Skeletal muscle satellite cell (primary cell): ENCODE measurements at regions not wholly inside any gene's neighbourhood (a gene's known extent, or its start where the extent isn't known, plus 50 kb on each side); places are given as distances from the start of the nearest gene placed in this dataset.

Experiments used
- H3K27me3 ChIP-seq: 2 replicates; pipeline ENCODE4 v1.7.0; 2013; ENCODE audit warnings: low read length; ENCODE audit not compliant: control insufficient read depth, insufficient read depth
- H3K36me3 ChIP-seq: 2 replicates; pipeline ENCODE4 v1.7.0; 2013; ENCODE audit warnings: mild to moderate bottlenecking, control low read depth, low read length; ENCODE audit not compliant: insufficient read depth
- H3K4me1 ChIP-seq: 2 replicates; pipeline ENCODE4 v1.7.0; 2013; ENCODE audit warnings: low read length; ENCODE audit not compliant: control insufficient read depth, insufficient read depth
- H3K4me2 ChIP-seq: 2 replicates; pipeline ENCODE4 v1.7.0; 2013; ENCODE audit warnings: mild to moderate bottlenecking, low read length
- H3K4me3 ChIP-seq: 2 replicates; pipeline ENCODE4 v1.7.0; 2013; ENCODE audit warnings: low read length
- H3K9ac ChIP-seq: 2 replicates; pipeline ENCODE4 v1.7.0; 2013; ENCODE audit warnings: mild to moderate bottlenecking, low read depth, low read length, moderate library complexity
- H3K9me3 ChIP-seq: replicated peaks from 2 replicates; pipeline ENCODE4 v1.7.0; 2013; ENCODE audit warnings: mild to moderate bottlenecking, control low read depth, low read length

DNA sequence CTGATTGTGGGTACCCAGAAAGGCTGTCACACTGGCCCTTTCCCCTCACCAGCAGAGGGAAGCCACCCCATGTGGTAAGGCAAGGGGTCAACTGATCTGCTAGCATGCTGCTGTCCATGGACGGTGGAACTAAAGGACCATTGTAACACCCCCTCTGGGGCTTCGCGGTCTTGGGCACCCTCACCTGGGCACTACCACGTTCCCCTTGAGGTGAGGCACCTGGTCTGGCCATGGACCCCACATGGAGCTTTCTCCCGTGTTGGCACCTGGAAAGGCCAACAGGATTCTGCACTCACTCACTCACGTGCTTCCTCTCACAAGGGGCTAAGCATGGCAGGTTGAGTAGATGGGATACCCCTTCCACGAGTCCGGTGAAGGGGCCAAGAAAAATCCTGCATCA, 72.0 kb upstream of the RFX3 start:
- Histone ChIP-seq H3K27me3 (no peaks in the 10 kb centered on the region), H3K4me2 (no peak overlapping the region), H3K36me3 (no peaks in the 10 kb centered on the region), H3K4me1 (no peaks in the 10 kb centered on the region), H3K4me3 (no peak overlapping the region), H3K9ac (no peak overlapping the region), H3K9me3 (no peaks in the 10 kb centered on the region)

DNA sequence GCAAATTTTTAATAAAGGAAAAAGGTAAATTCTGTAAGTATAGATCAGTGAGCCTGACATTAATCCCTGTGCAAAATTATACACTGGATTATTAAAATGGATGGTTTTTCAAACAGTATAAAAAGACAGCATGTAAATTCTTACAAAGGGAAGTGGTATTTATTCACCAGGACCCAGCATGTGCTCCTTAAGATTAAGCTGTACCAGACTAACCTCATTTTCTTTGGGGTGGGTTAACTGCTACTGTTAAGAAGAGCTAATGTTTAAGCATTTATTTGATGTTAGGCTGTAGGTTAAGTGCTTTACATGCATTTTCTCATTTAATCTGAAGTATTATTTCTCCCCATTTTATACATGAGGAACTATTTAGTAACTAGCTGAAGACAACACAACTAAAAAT, 60.3 kb upstream of the RFX3 start:
- no peaks in the 10 kb centered on the region for H3K36me3 ChIP-seq
- no peaks in the 10 kb centered on the region for H3K27me3 ChIP-seq
- no peak overlapping the region for H3K9ac ChIP-seq
- H3K4me3 ChIP-seq, result no peak overlapping the region
- no peaks in the 10 kb centered on the region for H3K9me3 ChIP-seq
- no peak overlapping the region for H3K4me2 ChIP-seq
- H3K4me1 ChIP-seq, result no peaks in the 10 kb centered on the region

DNA sequence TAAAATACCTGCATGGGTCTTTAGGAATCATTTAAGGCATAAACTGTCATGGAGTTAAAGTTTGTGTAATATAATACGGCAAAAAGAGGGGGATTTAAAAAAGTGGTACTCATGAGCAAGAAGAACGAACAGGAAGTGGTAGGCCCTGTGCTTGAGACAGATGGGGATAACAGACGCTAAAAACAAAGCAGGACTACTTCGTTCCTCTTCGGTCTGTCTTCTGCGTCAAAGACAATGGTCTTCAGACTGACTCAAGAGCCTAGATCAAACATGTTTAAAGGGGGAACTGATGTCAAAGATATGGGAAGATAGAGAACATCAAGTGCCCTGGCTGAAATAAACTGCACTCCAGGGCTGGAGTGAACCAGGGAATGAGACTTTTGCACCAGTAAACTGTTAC, 59.8 kb upstream of the RFX3 start:
- no peaks in the 10 kb centered on the region for H3K36me3 ChIP-seq
- no peak overlapping the region for H3K4me3 ChIP-seq
- H3K9ac ChIP-seq, result no peak overlapping the region
- H3K4me2 ChIP-seq, result no peak overlapping the region
- H3K27me3 ChIP-seq, result no peaks in the 10 kb centered on the region
- H3K9me3 ChIP-seq, result no peaks in the 10 kb centered on the region
- H3K4me1 ChIP-seq, result no peaks in the 10 kb centered on the region

DNA sequence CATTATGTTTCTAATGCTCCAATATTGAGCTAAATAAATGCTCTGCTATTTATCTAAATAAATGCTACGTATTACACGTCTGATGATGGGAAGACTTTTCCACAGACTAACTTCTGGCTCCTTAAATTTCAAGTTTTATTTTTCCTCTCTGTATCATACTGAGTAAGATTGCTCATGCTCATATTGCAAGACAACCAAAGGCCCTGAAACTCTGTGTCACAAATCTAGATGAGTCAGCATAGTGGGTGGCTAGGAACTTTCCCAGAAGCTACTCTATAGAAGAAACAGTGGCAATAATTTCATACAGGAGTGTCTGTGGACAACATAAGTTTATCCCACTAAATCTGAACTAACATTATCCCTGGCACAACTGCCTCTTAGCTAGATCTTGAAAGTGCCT, 53.0 kb upstream of the RFX3 start:
- H3K36me3 ChIP-seq, result no peaks in the 10 kb centered on the region
- H3K9me3 ChIP-seq, result no peaks in the 10 kb centered on the region
- H3K4me2 ChIP-seq, result no peak overlapping the region
- H3K4me3 ChIP-seq, result no peak overlapping the region
- no peak overlapping the region for H3K9ac ChIP-seq
- H3K27me3 ChIP-seq, result no peaks in the 10 kb centered on the region
- H3K4me1 ChIP-seq, result peaks cover 3% of the 10 kb centered on the region

DNA sequence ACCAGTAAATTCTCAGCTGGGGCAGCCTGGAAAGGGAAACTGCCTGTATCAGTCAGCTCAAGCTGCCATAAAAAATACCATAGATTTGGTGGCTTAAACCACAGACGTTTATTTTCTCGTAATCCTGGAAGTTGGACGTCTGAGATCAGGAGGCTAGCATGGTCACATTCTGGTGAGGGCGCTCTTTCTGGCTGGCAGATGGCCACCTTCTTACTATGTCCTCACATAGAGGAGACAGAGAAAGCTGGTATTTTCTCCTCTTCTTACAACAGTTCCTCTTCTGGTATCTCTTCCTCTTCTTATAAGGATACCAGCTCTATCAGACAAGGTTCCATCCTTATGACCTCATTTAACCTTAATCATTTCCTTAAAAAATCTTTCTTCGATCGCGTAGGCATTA, 50.5 kb upstream of the RFX3 start:
- H3K4me2 ChIP-seq, result no peak overlapping the region
- H3K27me3 ChIP-seq, result no peaks in the 10 kb centered on the region
- H3K9me3 ChIP-seq, result no peaks in the 10 kb centered on the region
- H3K4me3 ChIP-seq, result no peak overlapping the region
- H3K9ac ChIP-seq, result no peak overlapping the region
- H3K4me1 ChIP-seq, result peaks cover 3% of the 10 kb centered on the region
- H3K36me3 ChIP-seq, result no peaks in the 10 kb centered on the region

DNA sequence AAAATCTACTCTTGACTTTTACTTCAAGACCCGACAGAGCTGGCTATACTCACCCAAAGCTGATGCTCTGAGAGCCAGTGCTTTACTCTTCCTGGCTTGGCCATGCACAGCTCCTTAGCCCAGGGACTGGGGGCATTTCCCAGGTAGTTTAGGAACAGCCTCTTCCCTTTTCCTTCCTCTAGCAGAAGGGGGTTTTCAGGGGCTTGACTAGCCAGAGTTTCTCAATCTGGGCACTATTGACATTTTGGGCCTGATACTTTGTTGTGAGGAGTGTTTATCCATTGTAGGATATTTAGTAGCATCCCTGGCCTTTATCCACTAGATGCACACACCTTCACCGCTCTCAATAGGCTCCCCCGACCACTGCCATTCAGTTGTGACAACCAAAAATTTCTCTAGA, 50.0 kb upstream of the RFX3 start:
- H3K4me1 ChIP-seq, result peaks cover 3% of the 10 kb centered on the region
- H3K27me3 ChIP-seq, result no peaks in the 10 kb centered on the region
- H3K4me3 ChIP-seq, result no peak overlapping the region
- H3K9me3 ChIP-seq, result no peaks in the 10 kb centered on the region
- no peaks in the 10 kb centered on the region for H3K36me3 ChIP-seq
- H3K9ac ChIP-seq, result no peak overlapping the region
- no peak overlapping the region for H3K4me2 ChIP-seq
